NB4 (cell line): ENCODE measurements at regions not wholly inside any gene's neighbourhood (a gene's known extent, or its start where the extent isn't known, plus 50 kb on each side); places are given as distances from the start of the nearest gene placed in this dataset.

Experiments
- DNase-seq: peaks from one replicate; pipeline ENCODE4 v3.0.0; 2010; ENCODE audit warnings: low read depth
- H3K4me3 ChIP-seq: one replicate; pipeline ENCODE4 v1.5.1; 2011; ENCODE audit warnings: mild to moderate bottlenecking, low read depth, low read length, moderate library complexity
- MAX ChIP-seq: IDR thresholded peaks from 2 replicates; pipeline ENCODE4 v1.6.1; 2011; ENCODE audit warnings: low read depth, low read length
- MYC ChIP-seq: IDR thresholded peaks from 2 replicates; pipeline ENCODE4 v1.6.1; 2011; ENCODE audit warnings: low read depth, low read length
- POLR2A ChIP-seq: IDR thresholded peaks from 2 replicates; pipeline ENCODE4 v1.6.1; 2011; ENCODE audit warnings: mild to moderate bottlenecking; ENCODE audit not compliant: insufficient read length; ENCODE audit errors: extremely low read depth
- TF ChIP-seq, protein P1 (sequence below): IDR thresholded peaks from one replicate; pipeline ENCODE4 v1.5.1; 2012; ENCODE audit warnings: low read depth, low read length

DNA sequence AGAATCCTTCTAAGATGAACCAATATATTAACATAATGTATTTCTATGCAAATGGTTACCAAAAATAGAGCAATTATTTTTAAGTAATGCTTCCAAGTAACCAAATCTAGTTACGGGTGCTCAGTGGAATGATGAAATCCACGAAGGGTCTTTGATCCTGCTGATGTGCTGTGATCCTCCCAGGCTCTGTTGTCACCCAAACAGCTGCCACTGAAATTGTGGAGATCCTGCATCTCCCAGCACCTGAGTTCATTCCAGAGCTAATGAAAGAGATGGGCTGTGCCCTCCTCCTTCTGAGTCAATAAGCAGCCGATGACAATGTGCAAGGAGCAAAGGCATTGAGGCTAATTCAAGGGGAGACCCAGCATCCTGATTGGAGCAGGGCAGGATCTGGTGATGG, 362.4 kb upstream of the SOX11 start:
- TF ChIP-seq POLR2A (no peak), MAX (no peak), MYC (no peak)
- TF ChIP-seq, protein P1, sequence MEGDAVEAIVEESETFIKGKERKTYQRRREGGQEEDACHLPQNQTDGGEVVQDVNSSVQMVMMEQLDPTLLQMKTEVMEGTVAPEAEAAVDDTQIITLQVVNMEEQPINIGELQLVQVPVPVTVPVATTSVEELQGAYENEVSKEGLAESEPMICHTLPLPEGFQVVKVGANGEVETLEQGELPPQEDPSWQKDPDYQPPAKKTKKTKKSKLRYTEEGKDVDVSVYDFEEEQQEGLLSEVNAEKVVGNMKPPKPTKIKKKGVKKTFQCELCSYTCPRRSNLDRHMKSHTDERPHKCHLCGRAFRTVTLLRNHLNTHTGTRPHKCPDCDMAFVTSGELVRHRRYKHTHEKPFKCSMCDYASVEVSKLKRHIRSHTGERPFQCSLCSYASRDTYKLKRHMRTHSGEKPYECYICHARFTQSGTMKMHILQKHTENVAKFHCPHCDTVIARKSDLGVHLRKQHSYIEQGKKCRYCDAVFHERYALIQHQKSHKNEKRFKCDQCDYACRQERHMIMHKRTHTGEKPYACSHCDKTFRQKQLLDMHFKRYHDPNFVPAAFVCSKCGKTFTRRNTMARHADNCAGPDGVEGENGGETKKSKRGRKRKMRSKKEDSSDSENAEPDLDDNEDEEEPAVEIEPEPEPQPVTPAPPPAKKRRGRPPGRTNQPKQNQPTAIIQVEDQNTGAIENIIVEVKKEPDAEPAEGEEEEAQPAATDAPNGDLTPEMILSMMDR = no peak
- no peak for DNase-seq
- H3K4me3 ChIP-seq = no peak overlapping the region

- TF ChIP-seq MYC (no peak), MAX (no peak), POLR2A (no peak)
- TF ChIP-seq, protein P1 = no peak
- no peak overlapping the region for H3K4me3 ChIP-seq
- no peak for DNase-seq
These were observed 361.2 kb upstream of the SOX11 start for GRCh38 chr2:5330961-5331360.

- no peak overlapping the region for H3K4me3 ChIP-seq
- TF ChIP-seq MAX (no peak), POLR2A (no peak), MYC (no peak)
- TF ChIP-seq, protein P1 = no peak
- no peak for DNase-seq
These were observed 359.3 kb upstream of the SOX11 start for GRCh38 chr2:5332925-5333324.

- no peak overlapping the region for H3K4me3 ChIP-seq
- no peak for DNase-seq
- no peak for TF ChIP-seq MAX
- no peak for TF ChIP-seq MYC
- no peak for TF ChIP-seq POLR2A
- TF ChIP-seq, protein P1 = no peak
These were observed 352.7 kb upstream of the SOX11 start for GRCh38 chr2:5339473-5339872.

GRCh38 chr2:5343785-5344335, 348.3 kb upstream of the SOX11 start:
- TF ChIP-seq MYC = no peak
- TF ChIP-seq, protein P1 = no peak
- no peak for TF ChIP-seq MAX
- TF ChIP-seq POLR2A = no peak
- no peak overlapping the region for H3K4me3 ChIP-seq
- no peak for DNase-seq

GRCh38 chr2:5352286-5352685, 339.9 kb upstream of the SOX11 start:
- TF ChIP-seq POLR2A = no peak
- no peak for TF ChIP-seq MAX
- TF ChIP-seq, protein P1 = no peak
- no peak for TF ChIP-seq MYC
- no peak for DNase-seq
- no peak overlapping the region for H3K4me3 ChIP-seq
